H1 (cell line): ENCODE measurements at regions not wholly inside any gene's neighbourhood (a gene's known extent, or its start where the extent isn't known, plus 50 kb on each side); places are given as distances from the start of the nearest gene placed in this dataset.

Experiments
- CBX5 ChIP-seq: fragments of 300-800, 300-1000 bp; sonication (generic); IDR thresholded peaks from 2 replicates; pipeline ENCODE4 v1.7.1; 2016; ENCODE audit warnings: antibody characterized with exemption, low read length, low read depth
- CHD7 ChIP-seq: fragments of 300-600 bp; sonication (generic); IDR thresholded peaks from 2 replicates; pipeline ENCODE4 v1.7.1; 2012; ENCODE audit warnings: low read length, moderate library complexity, mild to moderate bottlenecking, inconsistent platforms; ENCODE audit not compliant: insufficient replicate concordance
- CTCF ChIP-seq, 3 experiments: IDR thresholded peaks; 1 replicate in 2 of 3; 2 replicates in 1 of 3; pipeline versions ENCODE4 v1.5.1 to v1.6.1; 2011; ENCODE audit warnings: low read length in 3 of 3, mild to moderate bottlenecking in 3 of 3, inconsistent platforms in 2 of 3, low read depth in 1 of 3, moderate library complexity in 1 of 3; ENCODE audit not compliant: insufficient read depth in 1 of 3; ENCODE audit errors: control extremely low read depth in 1 of 3
- EGR1 ChIP-seq: IDR thresholded peaks from 2 replicates; pipeline ENCODE4 v1.6.1; 2011; ENCODE audit warnings: low read depth, low read length, borderline replicate concordance
- FOSL1 ChIP-seq: IDR thresholded peaks from 2 replicates; pipeline ENCODE4 v1.6.1; 2011; ENCODE audit warnings: mild to moderate bottlenecking, low read depth, low read length, moderate library complexity; ENCODE audit not compliant: insufficient read depth
- JUND ChIP-seq: IDR thresholded peaks from 2 replicates; pipeline ENCODE4 v1.6.1; 2011; ENCODE audit warnings: mild to moderate bottlenecking, improper control_type of control experiment, low read length
- MAX ChIP-seq: IDR thresholded peaks from 2 replicates; pipeline ENCODE4 v1.6.1; 2012; ENCODE audit warnings: inconsistent platforms
- SUZ12 ChIP-seq: fragments of 200-600 bp; sonication (generic); IDR thresholded peaks from 2 replicates; pipeline ENCODE4 v1.6.1; 2012; ENCODE audit warnings: mild to moderate bottlenecking, inconsistent platforms, low read length, moderate library complexity, mixed read lengths
- TAF1 ChIP-seq: IDR thresholded peaks from 2 replicates; pipeline ENCODE4 v1.6.1; 2011; ENCODE audit warnings: mild to moderate bottlenecking, low read depth, low read length

- no peak for TF ChIP-seq CHD7
- no peak for TF ChIP-seq SUZ12
- TF ChIP-seq CTCF (IDR thresholded peaks at IDR 0.05; ENCODE audit: control extremely low read depth in 1 of 3, insufficient read depth in 1 of 3, low read depth in 1 of 3, low read length in 3 of 3) = peak in 2 of 3 experiments; percentile 38 to 44; a peak in 3 of 4 replicates
- no peak for TF ChIP-seq FOSL1
- no peak for TF ChIP-seq TAF1
- TF ChIP-seq CBX5 = no peak
- peak; percentile 70; the same call in 1 of the 2 replicates for TF ChIP-seq JUND
- no peak for TF ChIP-seq MAX
- TF ChIP-seq EGR1 = no peak
Measured at GRCh38 chr12:47547077-47547476, 158.8 kb downstream of the RPAP3 start (continued).
